WTC11 (cell line): ENCODE measurements at regions not wholly inside any gene's neighbourhood (a gene's known extent, or its start where the extent isn't known, plus 50 kb on each side); places are given as distances from the start of the nearest gene placed in this dataset.

Experiments
- ATF3 ChIP-seq: sonication (generic); formaldehyde crosslinking; conservative IDR thresholded peaks from 2 replicates; pipeline ENCODE4 v1.8.1; 2022; ENCODE audit warnings: mild to moderate bottlenecking, missing genetic modification reagents
- ATF6 ChIP-seq: sonication (generic); formaldehyde crosslinking; IDR thresholded peaks from 2 replicates; pipeline ENCODE4 v1.8.1; 2023; ENCODE audit warnings: mild to moderate bottlenecking, missing genetic modification reagents
- CBFB ChIP-seq: sonication (generic); formaldehyde crosslinking; IDR thresholded peaks from 2 replicates; pipeline ENCODE4 v1.8.1; 2022; ENCODE audit warnings: mild to moderate bottlenecking, low read depth, missing genetic modification reagents
- CTCF ChIP-seq: fragments of 200-600 bp; IDR thresholded peaks from 2 replicates; pipeline ENCODE4 v1.8.0; 2022; ENCODE audit warnings: antibody characterized with exemption
- HMGA2 ChIP-seq: fragments of 250-450 bp; sonication (Bioruptor Pico); IDR thresholded peaks from 2 replicates; pipeline ENCODE4 v1.4.0; 2021; ENCODE audit warnings: mild to moderate bottlenecking, moderate library complexity
- PREB ChIP-seq: sonication (generic); formaldehyde crosslinking; IDR thresholded peaks from 2 replicates; pipeline ENCODE4 v1.8.1; 2022; ENCODE audit warnings: mild to moderate bottlenecking, missing genetic modification reagents, moderate library complexity, borderline replicate concordance
- STAT6 ChIP-seq: sonication (generic); formaldehyde crosslinking; conservative IDR thresholded peaks from 2 replicates; pipeline ENCODE4 v1.8.1; 2023; ENCODE audit warnings: mild to moderate bottlenecking, low read depth, missing genetic modification reagents, moderate library complexity
- USF2 ChIP-seq: sonication (generic); formaldehyde crosslinking; IDR thresholded peaks from 2 replicates; pipeline ENCODE4 v1.8.1; 2023; ENCODE audit warnings: mild to moderate bottlenecking, missing genetic modification reagents, moderate library complexity
- ZNF512 ChIP-seq: sonication (generic); formaldehyde crosslinking; IDR thresholded peaks from 2 replicates; pipeline ENCODE4 v1.8.1; 2022; ENCODE audit warnings: missing genetic modification reagents, borderline replicate concordance

- TF ChIP-seq CTCF (no peak), ATF6 (no peak), USF2 (CRISPR knock-in tag) (no peak), HMGA2 (CRISPR knock-in tag) (no peak), ZNF512 (CRISPR knock-in tag) (no peak), ATF3 (CRISPR knock-in tag) (no peak), PREB (CRISPR knock-in tag) (no peak), CBFB (CRISPR knock-in tag) (no peak), STAT6 (no peak)
These were observed 426.7 kb upstream of the PMFBP1 start for GRCh38 chr16:72598696-72599095.
